WTC11 (cell line): ENCODE measurements at regions not wholly inside any gene's neighbourhood (a gene's known extent, or its start where the extent isn't known, plus 50 kb on each side); places are given as distances from the start of the nearest gene placed in this dataset.

Experiments
- GABPB1 ChIP-seq: sonication (generic); formaldehyde crosslinking; IDR thresholded peaks from 2 replicates; pipeline ENCODE4 v1.8.1; 2023; ENCODE audit warnings: mild to moderate bottlenecking, missing genetic modification reagents
- IRF2 ChIP-seq: sonication (generic); formaldehyde crosslinking; IDR thresholded peaks from 2 replicates; pipeline ENCODE4 v1.8.0; 2022; ENCODE audit warnings: low read depth, missing genetic modification reagents, borderline replicate concordance
- JUN ChIP-seq: sonication (generic); formaldehyde crosslinking; IDR thresholded peaks from 2 replicates; pipeline ENCODE4 v1.8.0; 2023; ENCODE audit warnings: mild to moderate bottlenecking, missing genetic modification reagents
- KAT7 ChIP-seq: sonication (generic); formaldehyde crosslinking; IDR thresholded peaks from 2 replicates; pipeline ENCODE4 v1.8.1; 2023; ENCODE audit warnings: missing genetic modification reagents, mild to moderate bottlenecking, borderline replicate concordance
- TF ChIP-seq, protein P1 (sequence below): sonication (generic); formaldehyde crosslinking; IDR thresholded peaks from 2 replicates; pipeline ENCODE4 v1.8.1; 2023; ENCODE audit warnings: mild to moderate bottlenecking, missing genetic modification reagents
- TF ChIP-seq, protein P2 (sequence below): fragments of 200-600 bp; IDR thresholded peaks from 2 replicates; pipeline ENCODE4 v1.8.0; 2022; ENCODE audit warnings: antibody characterized with exemption

DNA sequence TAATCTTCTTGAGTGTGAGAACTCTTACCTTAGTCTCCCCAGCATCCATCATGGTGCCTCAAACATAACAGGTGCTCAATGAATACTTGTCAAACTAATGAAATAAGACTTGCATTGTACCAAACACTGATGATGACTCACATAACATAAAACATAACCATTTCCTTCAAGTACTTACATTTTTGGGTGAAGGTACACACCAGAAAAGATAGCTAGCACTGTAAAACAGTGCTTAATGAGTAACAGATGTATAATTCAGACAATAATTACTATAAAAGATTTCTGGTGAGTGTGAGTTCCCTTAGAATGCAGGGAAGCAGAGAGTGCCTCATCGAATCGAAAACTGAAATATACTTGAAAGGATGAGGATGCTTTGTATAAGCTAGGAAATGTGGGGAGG lies 70.1 kb upstream of the HCCS start:
- TF ChIP-seq IRF2 (no peak), KAT7 (CRISPR knock-in tag) (no peak), GABPB1 (CRISPR knock-in tag) (no peak), JUN (CRISPR knock-in tag) (no peak)
- TF ChIP-seq, protein P1, sequence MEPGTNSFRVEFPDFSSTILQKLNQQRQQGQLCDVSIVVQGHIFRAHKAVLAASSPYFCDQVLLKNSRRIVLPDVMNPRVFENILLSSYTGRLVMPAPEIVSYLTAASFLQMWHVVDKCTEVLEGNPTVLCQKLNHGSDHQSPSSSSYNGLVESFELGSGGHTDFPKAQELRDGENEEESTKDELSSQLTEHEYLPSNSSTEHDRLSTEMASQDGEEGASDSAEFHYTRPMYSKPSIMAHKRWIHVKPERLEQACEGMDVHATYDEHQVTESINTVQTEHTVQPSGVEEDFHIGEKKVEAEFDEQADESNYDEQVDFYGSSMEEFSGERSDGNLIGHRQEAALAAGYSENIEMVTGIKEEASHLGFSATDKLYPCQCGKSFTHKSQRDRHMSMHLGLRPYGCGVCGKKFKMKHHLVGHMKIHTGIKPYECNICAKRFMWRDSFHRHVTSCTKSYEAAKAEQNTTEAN (CRISPR knock-in tag): no peak
- TF ChIP-seq, protein P2, sequence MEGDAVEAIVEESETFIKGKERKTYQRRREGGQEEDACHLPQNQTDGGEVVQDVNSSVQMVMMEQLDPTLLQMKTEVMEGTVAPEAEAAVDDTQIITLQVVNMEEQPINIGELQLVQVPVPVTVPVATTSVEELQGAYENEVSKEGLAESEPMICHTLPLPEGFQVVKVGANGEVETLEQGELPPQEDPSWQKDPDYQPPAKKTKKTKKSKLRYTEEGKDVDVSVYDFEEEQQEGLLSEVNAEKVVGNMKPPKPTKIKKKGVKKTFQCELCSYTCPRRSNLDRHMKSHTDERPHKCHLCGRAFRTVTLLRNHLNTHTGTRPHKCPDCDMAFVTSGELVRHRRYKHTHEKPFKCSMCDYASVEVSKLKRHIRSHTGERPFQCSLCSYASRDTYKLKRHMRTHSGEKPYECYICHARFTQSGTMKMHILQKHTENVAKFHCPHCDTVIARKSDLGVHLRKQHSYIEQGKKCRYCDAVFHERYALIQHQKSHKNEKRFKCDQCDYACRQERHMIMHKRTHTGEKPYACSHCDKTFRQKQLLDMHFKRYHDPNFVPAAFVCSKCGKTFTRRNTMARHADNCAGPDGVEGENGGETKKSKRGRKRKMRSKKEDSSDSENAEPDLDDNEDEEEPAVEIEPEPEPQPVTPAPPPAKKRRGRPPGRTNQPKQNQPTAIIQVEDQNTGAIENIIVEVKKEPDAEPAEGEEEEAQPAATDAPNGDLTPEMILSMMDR: no peak
